ENCODE measurements at regions not wholly inside any gene's neighbourhood (a gene's known extent, or its start where the extent isn't known, plus 50 kb on each side); places are given as distances from the start of the nearest gene placed in this dataset.

DNA sequence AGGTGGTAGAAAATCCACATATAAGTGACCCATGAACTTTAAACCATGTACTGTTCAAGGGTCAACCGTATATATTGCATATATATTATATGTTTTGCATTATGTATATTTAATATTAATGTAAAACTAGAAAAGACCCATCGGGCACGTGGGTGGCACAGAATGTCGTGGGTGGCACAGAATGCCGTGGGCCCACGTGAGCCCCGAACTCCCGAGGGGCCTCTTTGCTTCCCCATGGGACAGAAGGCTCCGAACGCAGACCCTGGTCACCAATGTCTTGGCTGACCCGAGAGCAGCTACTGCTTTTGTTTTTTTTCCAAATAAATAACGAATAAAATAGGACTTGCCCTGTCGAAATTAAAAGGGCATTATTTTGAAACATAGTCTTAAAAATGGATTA is 415.4 kb downstream of the BRD1 start:
- Histone ChIP-seq H3K27me3 (replicated peaks; ENCODE audit: control insufficient read depth, insufficient read depth, low read length, poor library complexity, severe bottlenecking) (no peaks in the 10 kb centered on the region), H3K9me3 (ENCODE audit: control insufficient read depth, low read length) (no peaks in the 10 kb centered on the region), H3K36me3 (ENCODE audit: control insufficient read depth, insufficient read depth, low read length) (no peaks in the 10 kb centered on the region), H3K4me3 (ENCODE audit: insufficient read depth, low read depth, low read length, poor library complexity, severe bottlenecking) (no peak overlapping the region), H3K4me1 (ENCODE audit: control insufficient read depth, insufficient read depth, low read length, poor library complexity, severe bottlenecking) (no peaks in the 10 kb centered on the region), H3K27ac (ENCODE audit: insufficient read depth, low read length, poor library complexity, severe bottlenecking) (no peak overlapping the region)
- no peak for DNase-seq

DNA sequence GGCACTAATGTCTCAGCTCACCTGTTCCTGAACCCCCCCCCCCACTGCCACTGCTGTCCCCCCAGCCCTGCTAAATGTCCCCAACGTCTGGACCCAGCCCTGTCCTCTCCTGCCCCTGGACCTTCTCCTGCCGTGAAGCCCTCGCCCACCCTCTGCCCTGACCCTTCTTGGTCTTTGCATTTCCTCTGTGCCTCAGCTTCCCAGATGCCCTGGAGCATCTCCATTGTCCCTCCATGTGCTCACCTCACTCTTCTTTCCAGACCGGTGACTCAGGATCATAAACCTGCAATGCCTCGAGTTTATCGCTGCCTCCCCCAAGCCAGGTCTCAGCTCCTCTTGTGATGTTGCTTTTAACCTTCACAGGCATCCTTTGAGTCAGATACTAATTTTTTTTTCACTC is 416.4 kb downstream of the BRD1 start:
- Histone ChIP-seq H3K9me3 (ENCODE audit: control insufficient read depth, low read length) (no peaks in the 10 kb centered on the region), H3K27me3 (replicated peaks; ENCODE audit: control insufficient read depth, insufficient read depth, low read length, poor library complexity, severe bottlenecking) (no peaks in the 10 kb centered on the region), H3K27ac (ENCODE audit: insufficient read depth, low read length, poor library complexity, severe bottlenecking) (no peak overlapping the region), H3K4me3 (ENCODE audit: insufficient read depth, low read depth, low read length, poor library complexity, severe bottlenecking) (no peak overlapping the region), H3K4me1 (ENCODE audit: control insufficient read depth, insufficient read depth, low read length, poor library complexity, severe bottlenecking) (no peaks in the 10 kb centered on the region), H3K36me3 (ENCODE audit: control insufficient read depth, insufficient read depth, low read length) (no peaks in the 10 kb centered on the region)
- no peak for DNase-seq

DNA sequence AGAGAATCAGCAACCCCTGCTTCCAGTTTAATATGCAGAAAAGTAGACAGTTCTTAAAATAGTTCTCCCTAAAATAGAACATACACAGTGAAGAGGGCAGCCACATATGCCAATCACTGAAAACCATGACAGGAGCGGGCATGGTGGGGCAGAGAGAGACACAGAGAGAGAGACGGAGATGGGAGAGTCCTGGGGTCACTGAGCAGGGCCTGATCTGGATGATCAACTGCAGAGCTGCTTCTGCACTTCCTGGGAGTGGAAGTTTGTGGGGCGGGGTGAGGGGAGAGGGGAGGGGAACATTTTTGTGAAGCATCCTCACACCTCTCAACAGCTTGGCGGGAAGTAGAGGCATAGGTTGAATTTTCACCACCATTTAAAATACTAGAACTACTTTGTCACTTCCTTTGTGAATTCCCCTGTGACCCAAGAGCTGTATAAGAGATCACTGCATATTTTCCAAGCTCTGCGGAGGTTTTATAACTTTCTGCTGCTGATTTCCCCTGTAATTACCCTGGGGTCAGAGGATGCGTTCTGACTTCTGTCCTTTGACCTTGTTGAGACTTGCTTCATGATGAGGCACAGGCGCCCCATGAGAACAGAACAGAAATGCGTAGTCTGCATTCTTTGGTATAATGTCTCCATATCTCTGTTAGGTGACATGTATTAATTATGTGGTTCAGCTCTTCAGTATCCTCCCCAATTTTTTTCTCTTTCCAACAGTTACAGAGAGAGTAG is 419.4 kb downstream of the BRD1 start:
- H3K4me1 ChIP-seq (ENCODE audit: control insufficient read depth, insufficient read depth, low read length, poor library complexity, severe bottlenecking) = no peaks in the 10 kb centered on the region
- H3K9me3 ChIP-seq (ENCODE audit: control insufficient read depth, low read length) = no peaks in the 10 kb centered on the region
- H3K4me3 ChIP-seq (ENCODE audit: insufficient read depth, low read depth, low read length, poor library complexity, severe bottlenecking) = no peak overlapping the region
- no peak for DNase-seq
- H3K36me3 ChIP-seq (ENCODE audit: control insufficient read depth, insufficient read depth, low read length) = no peaks in the 10 kb centered on the region
- no peaks in the 10 kb centered on the region for H3K27me3 ChIP-seq (replicated peaks; ENCODE audit: control insufficient read depth, insufficient read depth, low read length, poor library complexity, severe bottlenecking)
- H3K27ac ChIP-seq (ENCODE audit: insufficient read depth, low read length, poor library complexity, severe bottlenecking) = no peak overlapping the region

DNA sequence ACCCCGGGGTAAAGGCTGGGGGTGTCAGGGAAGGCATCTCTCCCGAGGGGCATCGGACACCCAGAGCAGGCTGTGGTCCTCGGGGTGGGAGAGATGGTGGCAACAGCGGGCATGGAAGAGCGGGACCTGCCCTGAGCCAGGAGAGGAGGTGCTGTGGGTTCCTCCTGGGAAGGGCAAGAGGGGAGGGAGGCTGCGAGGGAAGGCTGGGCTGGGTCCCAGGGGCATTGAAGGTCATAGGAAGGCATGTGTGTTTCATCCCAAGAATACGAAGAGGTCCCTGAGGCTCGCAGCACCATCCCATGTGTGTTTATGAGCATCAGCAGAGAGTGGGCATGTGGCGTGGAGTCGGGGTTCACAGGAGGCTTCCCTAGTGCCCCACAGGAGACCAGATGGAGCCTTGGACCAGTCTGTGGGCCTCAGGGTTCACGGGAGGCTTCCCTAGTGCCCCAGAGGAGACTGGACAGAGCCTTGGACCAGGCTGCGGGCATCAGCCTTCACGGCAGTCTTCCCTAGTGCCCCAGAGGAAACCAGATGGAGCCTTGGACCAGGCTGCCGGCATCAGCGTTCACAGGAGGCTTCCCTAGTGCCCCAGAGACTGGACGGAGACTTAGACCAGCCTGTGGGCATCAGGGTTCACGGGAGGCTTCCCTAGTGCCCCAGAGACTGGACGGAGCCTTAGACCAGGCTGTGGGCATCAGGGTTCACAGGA is 420.6 kb downstream of the BRD1 start:
- Histone ChIP-seq H3K36me3 (ENCODE audit: control insufficient read depth, insufficient read depth, low read length) (no peaks in the 10 kb centered on the region), H3K27me3 (replicated peaks; ENCODE audit: control insufficient read depth, insufficient read depth, low read length, poor library complexity, severe bottlenecking) (no peaks in the 10 kb centered on the region), H3K4me1 (ENCODE audit: control insufficient read depth, insufficient read depth, low read length, poor library complexity, severe bottlenecking) (no peaks in the 10 kb centered on the region), H3K27ac (ENCODE audit: insufficient read depth, low read length, poor library complexity, severe bottlenecking) (no peak overlapping the region), H3K4me3 (ENCODE audit: insufficient read depth, low read depth, low read length, poor library complexity, severe bottlenecking) (no peak overlapping the region), H3K9me3 (ENCODE audit: control insufficient read depth, low read length) (no peaks in the 10 kb centered on the region)
- no peak for DNase-seq

DNA sequence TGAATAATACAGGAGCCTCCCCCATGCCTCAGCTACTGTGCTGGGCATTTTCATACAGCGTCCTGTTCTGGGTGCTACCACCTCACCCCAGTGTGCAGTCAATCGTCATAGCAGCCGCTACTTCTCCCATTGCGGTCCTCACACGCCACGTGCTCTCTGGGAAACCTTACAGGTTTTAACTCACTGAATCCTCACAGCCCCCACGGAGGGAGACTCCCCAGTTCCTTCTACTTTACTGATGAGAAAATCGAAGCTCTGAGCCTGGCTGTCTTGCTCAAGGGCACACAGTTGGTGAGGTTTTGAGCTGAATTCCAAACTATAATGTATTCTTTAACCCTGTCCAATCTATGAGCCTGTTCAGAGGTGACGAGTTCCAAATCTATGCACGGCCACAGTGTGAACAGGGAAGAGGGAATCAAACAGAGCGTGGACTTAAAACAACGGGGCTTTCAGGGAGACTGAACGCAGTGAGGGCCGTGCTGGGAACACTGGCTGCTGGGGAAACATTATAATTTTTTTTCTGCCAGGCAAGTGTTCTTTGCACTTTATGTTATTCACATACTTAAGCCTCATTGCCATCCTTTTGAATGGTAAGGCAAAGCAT is 421.5 kb downstream of the BRD1 start:
- no peaks in the 10 kb centered on the region for H3K4me1 ChIP-seq (ENCODE audit: control insufficient read depth, insufficient read depth, low read length, poor library complexity, severe bottlenecking)
- H3K27ac ChIP-seq (ENCODE audit: insufficient read depth, low read length, poor library complexity, severe bottlenecking) = no peak overlapping the region
- H3K9me3 ChIP-seq (ENCODE audit: control insufficient read depth, low read length) = no peaks in the 10 kb centered on the region
- no peaks in the 10 kb centered on the region for H3K36me3 ChIP-seq (ENCODE audit: control insufficient read depth, insufficient read depth, low read length)
- H3K4me3 ChIP-seq (ENCODE audit: insufficient read depth, low read depth, low read length, poor library complexity, severe bottlenecking) = no peak overlapping the region
- H3K27me3 ChIP-seq (replicated peaks; ENCODE audit: control insufficient read depth, insufficient read depth, low read length, poor library complexity, severe bottlenecking) = no peaks in the 10 kb centered on the region
- no peak for DNase-seq

DNA sequence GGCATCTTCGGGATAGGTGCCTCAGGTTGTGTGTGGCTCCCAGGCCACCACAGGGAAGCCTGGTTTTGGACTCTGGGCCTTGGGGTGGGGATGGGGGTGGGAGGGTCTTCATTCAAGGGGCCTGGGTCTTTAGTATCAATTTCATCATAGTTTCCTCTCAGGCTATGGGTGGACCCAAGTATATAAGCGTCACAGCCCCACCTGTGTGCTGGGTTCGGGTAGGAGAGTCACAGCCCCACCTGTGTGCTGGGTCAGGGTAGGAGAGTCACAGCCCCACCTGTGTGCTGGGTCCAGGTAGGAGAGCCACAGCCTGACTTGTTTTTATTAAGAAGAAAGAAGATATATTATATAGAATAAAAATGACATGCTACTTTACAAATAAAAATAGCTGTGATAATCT is 422.1 kb downstream of the BRD1 start:
- no peaks in the 10 kb centered on the region for H3K4me1 ChIP-seq (ENCODE audit: control insufficient read depth, insufficient read depth, low read length, poor library complexity, severe bottlenecking)
- DNase-seq = no peak
- no peaks in the 10 kb centered on the region for H3K9me3 ChIP-seq (ENCODE audit: control insufficient read depth, low read length)
- H3K27ac ChIP-seq (ENCODE audit: insufficient read depth, low read length, poor library complexity, severe bottlenecking) = no peak overlapping the region
- no peak overlapping the region for H3K4me3 ChIP-seq (ENCODE audit: insufficient read depth, low read depth, low read length, poor library complexity, severe bottlenecking)
- no peaks in the 10 kb centered on the region for H3K36me3 ChIP-seq (ENCODE audit: control insufficient read depth, insufficient read depth, low read length)
- H3K27me3 ChIP-seq (replicated peaks; ENCODE audit: control insufficient read depth, insufficient read depth, low read length, poor library complexity, severe bottlenecking) = no peaks in the 10 kb centered on the region

DNA sequence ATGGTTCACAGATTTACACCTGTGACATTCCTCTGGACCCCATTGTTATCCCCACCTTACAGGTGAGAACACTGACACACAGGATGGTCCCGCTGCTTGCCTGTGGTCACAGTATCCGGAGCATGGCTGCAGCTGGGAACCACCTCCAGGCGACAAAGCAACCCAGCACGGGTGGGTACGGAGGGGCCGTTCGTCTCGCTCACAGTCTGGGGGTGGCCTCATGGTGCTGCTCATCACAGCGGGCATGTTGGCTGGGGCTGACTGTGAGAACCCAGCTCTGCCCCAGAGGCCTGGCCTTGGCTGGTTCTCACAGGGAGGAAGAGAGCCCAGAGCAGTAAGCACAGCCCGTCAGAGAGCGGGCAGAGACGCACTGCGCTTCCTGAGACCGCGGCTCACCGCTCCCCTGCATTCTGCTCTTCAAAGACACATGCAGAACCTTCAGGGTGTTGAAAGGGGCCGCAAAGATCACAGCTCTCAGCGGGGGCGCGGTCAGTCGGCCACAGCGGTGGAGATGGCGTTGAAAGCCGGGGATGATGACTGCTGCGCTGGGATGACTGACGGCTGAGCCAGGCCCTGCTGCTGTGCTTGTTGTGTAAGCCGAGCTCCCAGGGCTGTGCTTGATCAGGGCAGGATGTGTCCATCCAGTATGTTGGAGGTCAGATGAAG is 423.0 kb downstream of the BRD1 start:
- no peak overlapping the region for H3K4me3 ChIP-seq (ENCODE audit: insufficient read depth, low read depth, low read length, poor library complexity, severe bottlenecking)
- H3K9me3 ChIP-seq (ENCODE audit: control insufficient read depth, low read length) = no peaks in the 10 kb centered on the region
- DNase-seq = no peak
- H3K27me3 ChIP-seq (replicated peaks; ENCODE audit: control insufficient read depth, insufficient read depth, low read length, poor library complexity, severe bottlenecking) = no peaks in the 10 kb centered on the region
- H3K4me1 ChIP-seq (ENCODE audit: control insufficient read depth, insufficient read depth, low read length, poor library complexity, severe bottlenecking) = no peaks in the 10 kb centered on the region
- no peak overlapping the region for H3K27ac ChIP-seq (ENCODE audit: insufficient read depth, low read length, poor library complexity, severe bottlenecking)
- no peaks in the 10 kb centered on the region for H3K36me3 ChIP-seq (ENCODE audit: control insufficient read depth, insufficient read depth, low read length)

DNA sequence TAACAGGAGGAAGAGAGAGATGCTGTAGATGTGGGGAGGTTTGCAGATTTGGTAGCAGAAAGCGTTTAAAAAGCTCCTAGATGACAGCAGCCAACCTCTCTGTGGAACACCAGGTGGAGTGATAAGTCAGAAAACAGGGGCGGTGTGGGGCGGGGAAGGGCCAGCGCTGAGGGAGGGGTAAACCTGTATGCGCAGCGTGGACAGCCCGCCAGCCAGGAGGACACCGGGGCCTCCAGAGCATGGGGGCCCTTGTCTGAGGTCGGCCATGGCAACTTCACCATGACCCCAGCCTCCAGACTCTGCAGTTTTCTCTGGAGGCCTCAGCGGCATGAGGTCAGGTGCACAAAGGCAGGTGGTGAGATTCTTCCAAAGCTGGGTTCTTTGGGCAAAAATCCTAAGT is 423.7 kb downstream of the BRD1 start:
- no peak for DNase-seq
- Histone ChIP-seq H3K36me3 (ENCODE audit: control insufficient read depth, insufficient read depth, low read length) (no peaks in the 10 kb centered on the region), H3K27me3 (replicated peaks; ENCODE audit: control insufficient read depth, insufficient read depth, low read length, poor library complexity, severe bottlenecking) (no peaks in the 10 kb centered on the region), H3K4me1 (ENCODE audit: control insufficient read depth, insufficient read depth, low read length, poor library complexity, severe bottlenecking) (no peaks in the 10 kb centered on the region), H3K27ac (ENCODE audit: insufficient read depth, low read length, poor library complexity, severe bottlenecking) (no peak overlapping the region), H3K4me3 (ENCODE audit: insufficient read depth, low read depth, low read length, poor library complexity, severe bottlenecking) (no peak overlapping the region), H3K9me3 (ENCODE audit: control insufficient read depth, low read length) (no peaks in the 10 kb centered on the region)

DNA sequence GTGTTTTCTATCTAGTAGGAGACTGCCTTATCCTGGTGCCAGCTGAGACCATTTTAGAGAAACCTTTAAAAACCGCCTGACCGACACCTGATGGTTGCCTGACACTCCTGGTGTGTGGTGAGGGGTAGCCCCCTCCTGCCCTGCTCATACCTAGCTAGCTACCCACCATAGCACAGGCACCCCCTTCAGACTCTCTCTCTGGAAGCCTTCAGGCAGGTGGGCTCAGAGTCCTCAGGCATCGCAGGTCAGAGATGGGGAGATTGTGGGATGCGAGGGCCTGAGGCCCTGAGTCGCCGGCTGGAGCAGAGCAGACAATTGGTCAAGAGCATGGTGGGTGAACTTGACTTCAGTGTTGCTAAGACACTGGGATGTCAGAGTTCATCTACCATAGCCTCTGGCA is 424.6 kb downstream of the BRD1 start:
- no peak overlapping the region for H3K4me3 ChIP-seq (ENCODE audit: insufficient read depth, low read depth, low read length, poor library complexity, severe bottlenecking)
- H3K27ac ChIP-seq (ENCODE audit: insufficient read depth, low read length, poor library complexity, severe bottlenecking) = no peak overlapping the region
- no peaks in the 10 kb centered on the region for H3K36me3 ChIP-seq (ENCODE audit: control insufficient read depth, insufficient read depth, low read length)

DNA sequence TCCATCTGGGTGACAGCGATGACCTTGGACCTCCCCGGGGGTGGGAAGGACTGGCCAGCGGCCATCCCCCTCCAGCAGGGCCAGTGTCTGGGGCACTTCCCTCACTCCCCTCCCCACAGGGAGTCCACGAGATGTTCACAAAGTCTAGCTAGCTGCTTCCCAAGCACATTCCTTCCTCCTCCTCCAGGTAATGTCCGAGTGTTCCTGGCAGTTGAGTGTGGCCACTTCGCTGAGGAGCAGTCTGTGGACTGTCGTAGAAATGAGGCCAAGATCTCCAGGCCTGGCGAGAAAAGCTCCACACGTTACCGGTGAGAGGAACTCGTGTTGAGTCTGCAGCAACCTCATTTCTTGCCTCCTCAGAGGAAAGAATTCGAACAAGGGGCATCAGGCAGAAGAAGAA is 425.5 kb downstream of the BRD1 start:
- Histone ChIP-seq H3K27me3 (replicated peaks; ENCODE audit: control insufficient read depth, insufficient read depth, low read length, poor library complexity, severe bottlenecking) (no peaks in the 10 kb centered on the region), H3K36me3 (ENCODE audit: control insufficient read depth, insufficient read depth, low read length) (no peaks in the 10 kb centered on the region), H3K4me3 (ENCODE audit: insufficient read depth, low read depth, low read length, poor library complexity, severe bottlenecking) (no peak overlapping the region), H3K27ac (ENCODE audit: insufficient read depth, low read length, poor library complexity, severe bottlenecking) (no peak overlapping the region), H3K9me3 (ENCODE audit: control insufficient read depth, low read length) (no peaks in the 10 kb centered on the region), H3K4me1 (ENCODE audit: control insufficient read depth, insufficient read depth, low read length, poor library complexity, severe bottlenecking) (no peaks in the 10 kb centered on the region)
- DNase-seq = no peak

More for the DNA sequence above, 424.6 kb downstream of the BRD1 start:
- Histone ChIP-seq H3K27me3 (replicated peaks; ENCODE audit: control insufficient read depth, insufficient read depth, low read length, poor library complexity, severe bottlenecking) (no peaks in the 10 kb centered on the region), H3K4me1 (ENCODE audit: control insufficient read depth, insufficient read depth, low read length, poor library complexity, severe bottlenecking) (no peaks in the 10 kb centered on the region), H3K9me3 (ENCODE audit: control insufficient read depth, low read length) (no peaks in the 10 kb centered on the region)
- no peak for DNase-seq
